Stimulated activated naive CD8-positive, alpha-beta T cell treated with anti-CD3 and anti-CD28 coated beads, Interleukin-15, amount 100 ng/mL, for 72 hours (primary cell): ENCODE measurements at regions not wholly inside any gene's neighbourhood (a gene's known extent, or its start where the extent isn't known, plus 50 kb on each side); places are given as distances from the start of the nearest gene placed in this dataset.
A peak's percentile ranks its signal among the peaks of the same experiment; 100 is the strongest.

Experiments
- ATAC-seq: fragments of 150-1000 bp; cut with Tn5 transposase; 2 replicates; pipeline ENCODE4 v1.10.0; 2021; ENCODE audit warnings: mild to moderate bottlenecking, moderate library complexity
- DNase-seq, 2 donors: peaks; one replicate each; pipeline ENCODE4 v3.0.0; 2021 to 2022
- H3K27ac Mint-ChIP-seq, 2 donors: one replicate each; pipeline ENCODE4 v1.8.0; 2022; ENCODE audit warnings: mild to moderate bottlenecking in 2 of 2, mixed read lengths in 2 of 2, moderate library complexity in 2 of 2
- H3K27me3 Mint-ChIP-seq: one replicate; pipeline ENCODE4 v1.8.0; 2022; ENCODE audit warnings: mixed read lengths
- H3K4me1 Mint-ChIP-seq: one replicate; pipeline ENCODE4 v1.8.0; 2022; ENCODE audit warnings: mild to moderate bottlenecking, mixed read lengths
- H3K4me3 Mint-ChIP-seq, 2 donors: one replicate each; pipeline ENCODE4 v1.8.0; 2022; ENCODE audit warnings: mild to moderate bottlenecking in 2 of 2, mixed read lengths in 2 of 2, moderate library complexity in 1 of 2
- H3K9me3 Mint-ChIP-seq, 2 donors: one replicate each; pipeline ENCODE4 v1.8.0; 2022; ENCODE audit warnings: mixed read lengths in 2 of 2

DNA sequence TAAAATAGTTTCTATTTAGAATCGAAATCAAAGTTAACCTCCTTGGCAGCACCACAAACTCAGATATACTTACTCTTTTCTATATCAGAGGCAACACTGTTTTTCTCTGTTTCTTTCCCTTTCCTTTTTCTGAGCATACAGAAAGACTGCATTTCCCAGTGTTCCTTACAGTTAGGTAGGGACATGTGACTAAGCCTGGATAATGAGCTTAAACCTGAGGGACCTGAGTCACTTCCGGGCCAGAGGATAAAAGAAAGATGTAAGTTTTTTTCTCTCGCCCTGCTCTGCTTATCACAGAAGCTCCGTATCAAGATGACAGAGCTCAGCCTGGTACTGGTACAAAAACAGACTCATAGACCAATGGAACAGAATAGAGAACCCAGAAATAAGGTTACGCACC lies 531.9 kb downstream of the KLF12 start:
- Mint-ChIP-seq H3K4me3 (no peak overlapping the region), H3K4me1 (no peaks in the 10 kb centered on the region), H3K27ac (no peak overlapping the region), H3K9me3 (peaks cover 6 to 10% of the 10 kb centered on the region in 2 donors), H3K27me3 (no peaks in the 10 kb centered on the region)
- no peak for DNase-seq
- ATAC-seq: no peak

DNA sequence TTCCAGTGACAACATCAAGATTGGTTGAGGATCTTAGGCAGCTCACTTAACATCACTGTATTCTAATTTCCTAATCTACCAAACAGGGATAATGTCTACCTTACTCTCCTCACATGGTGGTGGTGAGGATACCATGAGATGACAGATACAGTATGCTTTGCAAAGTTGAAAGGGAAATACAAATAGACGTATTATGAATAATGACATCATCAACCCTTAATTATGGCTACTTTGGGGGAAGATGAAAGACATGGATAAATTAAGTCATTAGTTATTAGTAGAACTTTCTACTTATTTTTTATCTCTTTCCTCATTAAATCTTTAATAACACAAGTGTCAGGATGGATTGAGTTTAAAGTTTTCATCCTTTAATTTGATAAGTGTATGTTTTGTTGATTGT lies 532.5 kb downstream of the KLF12 start:
- H3K9me3 Mint-ChIP-seq: peaks cover 6 to 10% of the 10 kb centered on the region in 2 donors
- H3K27ac Mint-ChIP-seq: no peak overlapping the region
- peaks cover under 1% of the 10 kb centered on the region for H3K4me1 Mint-ChIP-seq
- no peaks in the 10 kb centered on the region for H3K27me3 Mint-ChIP-seq
- DNase-seq (no peak), ATAC-seq (no peak)
- no peak overlapping the region for H3K4me3 Mint-ChIP-seq

DNA sequence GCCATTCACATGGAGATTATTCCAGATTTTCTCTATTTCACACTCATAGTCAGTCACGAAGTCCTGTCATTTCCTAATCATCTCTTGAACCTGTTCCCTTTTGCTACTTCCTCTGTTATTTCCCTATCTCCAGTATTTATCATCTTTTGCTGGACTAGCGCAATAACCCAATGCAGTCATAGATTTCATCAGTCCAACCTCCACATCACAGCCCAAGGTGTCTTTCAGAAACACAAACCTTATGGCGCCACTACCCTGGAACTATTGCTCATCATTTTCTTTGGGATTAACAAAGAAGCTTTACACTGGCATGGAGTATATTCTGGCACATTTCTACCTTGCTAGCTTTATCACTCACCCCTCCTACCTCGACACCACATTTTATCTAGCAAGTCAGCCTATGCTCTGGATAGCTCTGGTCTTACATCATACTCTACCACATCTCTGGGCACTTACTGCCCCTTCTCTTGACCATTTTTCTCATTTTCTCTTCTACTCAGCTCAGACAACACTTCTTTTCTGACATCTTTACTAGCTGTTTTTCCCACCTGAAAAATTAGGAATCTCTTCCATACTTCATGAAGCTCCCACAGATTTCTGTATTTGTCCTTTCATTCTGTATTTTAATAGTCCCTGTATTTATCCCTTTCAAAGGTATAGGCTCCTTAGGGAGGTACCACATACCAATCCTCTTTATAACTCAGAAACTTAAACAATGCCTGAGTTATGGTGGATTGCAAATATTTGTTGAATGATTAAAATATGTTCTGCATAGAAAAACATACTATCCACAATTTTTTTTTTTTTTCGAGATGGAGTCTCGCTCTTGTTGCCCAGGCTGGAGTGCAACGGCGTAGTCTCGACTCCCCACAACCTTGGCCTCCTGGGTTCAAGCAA lies 534.7 kb downstream of the KLF12 start:
- H3K27me3 Mint-ChIP-seq: no peaks in the 10 kb centered on the region
- ATAC-seq: no peak
- H3K4me1 Mint-ChIP-seq: peaks cover 7% of the 10 kb centered on the region
- peaks cover 10 to 11% of the 10 kb centered on the region in 2 donors for H3K9me3 Mint-ChIP-seq
- no peak overlapping the region for H3K4me3 Mint-ChIP-seq
- no peak for DNase-seq
- H3K27ac Mint-ChIP-seq: no peak overlapping the region

DNA sequence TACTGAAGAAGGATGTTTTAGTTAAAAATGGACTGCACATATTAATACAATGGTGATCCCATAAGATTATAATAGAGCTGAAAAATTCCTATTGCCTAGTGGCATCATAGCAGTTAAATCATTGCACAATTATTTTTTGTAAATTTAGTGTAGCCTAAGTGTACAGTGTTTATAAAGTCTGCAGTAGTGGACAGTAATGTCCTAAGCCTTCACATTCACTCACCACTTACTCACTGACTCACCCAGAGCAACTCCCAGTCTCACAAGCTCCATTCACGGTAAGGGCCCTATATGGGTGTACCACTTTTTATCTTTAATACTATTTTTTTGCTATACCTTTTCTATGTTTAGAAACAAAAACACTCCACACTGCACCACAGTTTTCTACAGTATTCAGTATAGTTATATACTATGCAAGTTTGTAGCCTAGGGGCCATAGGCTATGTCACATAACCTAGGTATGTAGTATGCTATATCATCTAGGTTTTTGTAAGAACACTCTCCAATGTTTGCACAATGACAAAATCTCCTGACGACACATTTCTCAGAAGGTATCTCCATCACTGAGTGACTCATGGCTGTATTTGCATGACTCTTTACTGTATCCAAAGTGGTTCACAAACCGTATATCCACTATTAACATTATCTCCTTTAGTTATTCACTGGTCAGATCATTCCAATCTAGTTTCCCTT lies 536.0 kb downstream of the KLF12 start:
- no peak for ATAC-seq
- H3K4me1 Mint-ChIP-seq: peaks cover 7% of the 10 kb centered on the region
- DNase-seq: no peak
- H3K27me3 Mint-ChIP-seq: no peaks in the 10 kb centered on the region
- H3K27ac Mint-ChIP-seq: no peak overlapping the region
- H3K9me3 Mint-ChIP-seq: peaks cover 10 to 11% of the 10 kb centered on the region in 2 donors
- H3K4me3 Mint-ChIP-seq: no peak overlapping the region

DNA sequence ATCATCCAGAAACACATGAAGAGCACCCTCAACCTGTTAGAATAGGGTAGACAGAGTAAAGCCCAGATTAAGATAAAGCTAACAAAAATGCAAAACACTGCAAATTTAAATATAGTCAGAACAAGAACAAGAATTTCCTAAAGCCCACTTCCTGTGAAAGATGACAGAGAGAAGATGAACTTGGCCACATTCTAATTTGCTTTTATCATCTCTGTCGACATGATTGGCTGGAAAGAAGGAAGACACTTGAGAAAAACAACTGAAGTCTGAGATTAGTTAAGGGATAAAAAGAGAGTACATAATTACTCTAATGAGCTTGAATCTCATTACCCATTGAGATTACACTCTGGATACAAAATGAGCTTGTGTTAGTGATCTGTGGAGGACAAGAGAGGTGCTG lies 537.6 kb downstream of the KLF5 start:
- peak overlapping the region in 1 of 2 donors; percentile 4 for H3K27ac Mint-ChIP-seq
- H3K4me1 Mint-ChIP-seq: peaks cover 7% of the 10 kb centered on the region
- H3K9me3 Mint-ChIP-seq: peaks cover 10 to 11% of the 10 kb centered on the region in 2 donors
- no peak for DNase-seq
- H3K27me3 Mint-ChIP-seq: no peaks in the 10 kb centered on the region
- H3K4me3 Mint-ChIP-seq: no peak overlapping the region
- ATAC-seq: no peak

DNA sequence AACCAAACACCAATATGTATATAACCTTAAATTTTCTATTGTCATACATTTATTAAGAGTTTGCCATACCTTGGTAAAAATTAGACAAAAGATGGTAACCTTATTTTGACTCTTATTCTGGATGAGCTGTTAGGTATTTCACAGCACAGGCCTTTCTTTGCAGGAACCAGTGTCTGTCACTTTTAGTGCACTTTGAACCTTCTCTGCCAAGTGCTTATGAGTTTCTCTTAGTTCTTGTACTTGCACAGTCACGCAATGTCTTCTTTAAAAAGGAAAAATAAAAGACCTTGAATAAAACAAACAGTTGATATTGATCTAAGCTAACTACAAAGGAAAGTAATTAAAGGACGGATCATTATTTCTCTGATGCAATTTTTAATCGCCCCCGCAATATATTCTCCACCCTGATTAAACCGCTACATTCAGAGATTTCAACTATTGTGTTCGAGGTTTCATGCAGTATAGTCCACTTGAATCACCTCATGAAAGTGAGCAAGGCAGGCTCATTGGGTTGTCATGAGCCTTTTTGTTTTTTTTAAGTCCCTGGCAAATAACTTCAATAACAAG lies 534.5 kb downstream of the KLF5 start:
- Mint-ChIP-seq H3K4me3 (no peak overlapping the region), H3K4me1 (peaks cover 7% of the 10 kb centered on the region), H3K27me3 (no peaks in the 10 kb centered on the region), H3K27ac (no peak overlapping the region), H3K9me3 (peaks cover 0 to 4% of the 10 kb centered on the region in 2 donors)
- DNase-seq (no peak), ATAC-seq (no peak)

DNA sequence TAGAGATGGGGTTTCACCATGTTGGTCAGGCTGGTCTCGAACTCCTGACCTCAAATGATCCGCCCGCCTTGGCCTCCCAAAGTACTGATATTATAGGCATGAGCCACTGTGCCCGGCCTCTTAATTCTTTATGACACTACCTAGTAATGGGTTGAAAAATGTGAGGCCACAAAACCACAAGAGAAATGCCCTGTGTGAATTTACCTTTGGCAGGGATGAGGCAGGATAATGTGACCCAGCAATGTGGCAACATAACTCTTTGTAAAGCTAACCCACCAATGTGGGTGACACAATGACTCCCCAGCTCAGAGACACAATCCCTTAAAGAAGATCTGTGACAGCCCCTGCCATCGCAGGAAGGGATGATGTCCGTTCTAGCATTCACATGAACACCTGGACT lies 533.1 kb downstream of the KLF5 start:
- ATAC-seq (no peak), DNase-seq (no peak)
- Mint-ChIP-seq H3K4me3 (no peak overlapping the region), H3K4me1 (peaks cover 7% of the 10 kb centered on the region), H3K27ac (no peak overlapping the region), H3K9me3 (peaks cover 0 to 4% of the 10 kb centered on the region in 2 donors), H3K27me3 (no peaks in the 10 kb centered on the region)

DNA sequence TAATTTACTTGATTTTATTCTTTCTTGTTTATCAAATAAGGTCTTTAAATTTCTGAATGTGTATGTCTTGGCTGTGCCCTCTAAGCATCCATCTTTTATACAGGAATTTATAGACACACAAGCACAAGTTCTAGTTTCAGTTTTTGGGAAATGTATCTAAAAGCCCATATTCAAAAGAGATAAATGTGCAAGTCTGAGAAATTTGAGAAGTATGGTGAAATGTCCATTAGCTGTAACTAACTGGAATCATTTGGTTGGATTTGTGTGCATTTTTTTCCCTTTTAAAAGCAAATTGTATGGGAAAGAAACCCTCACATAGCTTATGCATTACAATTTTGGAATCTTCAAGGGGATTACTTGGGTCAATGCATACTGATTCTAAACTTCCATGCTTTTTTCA lies 532.0 kb downstream of the KLF5 start:
- ATAC-seq (no peak), DNase-seq (no peak)
- H3K4me1 Mint-ChIP-seq: no peaks in the 10 kb centered on the region
- no peak overlapping the region for H3K4me3 Mint-ChIP-seq
- H3K9me3 Mint-ChIP-seq: peaks cover 4 to 7% of the 10 kb centered on the region in 2 donors
- no peak overlapping the region for H3K27ac Mint-ChIP-seq
- no peaks in the 10 kb centered on the region for H3K27me3 Mint-ChIP-seq

DNA sequence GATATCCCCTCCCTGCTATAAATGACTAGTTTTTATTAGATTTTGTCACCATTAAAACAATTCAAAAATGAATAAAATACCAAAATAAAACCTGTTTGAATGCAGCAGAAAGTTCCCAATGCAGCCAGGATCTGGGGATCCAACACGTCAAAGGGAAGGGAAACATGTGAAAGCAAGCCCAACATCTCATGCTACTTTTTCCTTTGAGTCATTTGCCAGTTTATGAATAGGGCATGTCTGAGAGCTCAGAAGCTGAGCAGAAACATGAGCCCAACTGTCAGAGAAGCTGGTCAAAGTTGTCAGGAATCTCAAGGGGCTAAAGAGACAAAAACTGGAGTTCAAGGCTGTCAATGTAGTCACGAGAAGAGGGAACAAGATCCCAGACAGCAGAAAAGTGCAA lies 526.4 kb downstream of the KLF5 start:
- no peak for DNase-seq
- ATAC-seq: no peak
- no peaks in the 10 kb centered on the region for H3K27me3 Mint-ChIP-seq
- peaks cover 0 to 8% of the 10 kb centered on the region in 2 donors for H3K9me3 Mint-ChIP-seq
- H3K4me3 Mint-ChIP-seq: no peak overlapping the region
- no peaks in the 10 kb centered on the region for H3K4me1 Mint-ChIP-seq
- no peak overlapping the region for H3K27ac Mint-ChIP-seq

DNA sequence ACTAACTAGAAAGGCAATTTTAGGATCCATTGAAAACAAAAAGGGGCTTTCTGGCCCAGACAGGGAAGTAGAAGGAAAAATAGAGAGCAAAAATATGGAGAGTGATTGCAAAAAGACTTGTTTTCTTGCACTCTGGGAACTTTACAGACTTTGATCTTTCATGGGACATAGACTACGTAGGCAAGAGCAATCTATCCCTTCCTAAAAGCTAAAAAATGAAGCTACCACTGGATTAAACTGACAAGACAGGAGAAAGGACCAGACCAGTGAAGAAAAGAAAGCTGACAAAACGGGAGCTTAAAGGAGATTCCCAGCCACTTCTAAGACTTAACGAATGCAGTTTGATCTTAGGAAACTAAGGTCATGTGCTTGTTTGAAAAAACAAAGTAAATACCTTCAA lies 524.5 kb downstream of the KLF5 start:
- no peak for ATAC-seq
- H3K4me1 Mint-ChIP-seq: no peaks in the 10 kb centered on the region
- no peak overlapping the region for H3K4me3 Mint-ChIP-seq
- no peak for DNase-seq
- H3K27ac Mint-ChIP-seq: no peak overlapping the region
- H3K9me3 Mint-ChIP-seq: peaks cover 0 to 8% of the 10 kb centered on the region in 2 donors
- H3K27me3 Mint-ChIP-seq: no peaks in the 10 kb centered on the region

DNA sequence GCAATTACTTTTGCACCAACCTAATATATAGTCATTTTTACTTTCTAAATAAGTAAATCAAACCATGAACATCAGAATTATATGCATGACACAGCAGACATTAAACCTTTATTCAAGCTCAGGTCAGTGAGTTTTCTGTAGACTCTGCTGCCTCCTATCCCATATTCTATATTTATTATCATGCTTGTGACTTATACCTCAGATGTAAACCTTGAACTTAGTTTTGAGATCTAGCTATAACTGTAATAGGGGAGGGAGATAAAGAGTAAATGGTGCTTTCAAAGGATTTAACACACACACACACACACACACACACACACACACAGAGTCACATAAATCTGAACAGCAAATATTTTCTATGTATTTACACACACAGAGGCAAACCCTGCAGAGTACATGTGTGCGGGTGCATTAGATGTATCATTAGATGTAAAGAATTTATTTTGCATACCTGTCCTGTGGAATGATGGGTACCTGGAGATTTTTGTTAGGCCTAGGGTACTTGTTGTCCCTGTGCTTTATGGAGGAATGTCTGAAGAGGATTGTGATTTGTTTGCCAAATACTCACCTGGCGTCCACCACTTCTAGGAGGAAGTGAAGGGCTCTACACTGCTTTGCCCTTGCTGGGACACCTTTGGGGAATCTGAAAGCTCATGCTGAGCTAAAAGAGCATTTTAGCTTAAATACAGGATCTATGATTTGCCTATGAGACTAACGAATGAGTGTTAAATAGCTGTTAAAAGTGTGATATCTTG lies 521.9 kb downstream of the KLF5 start:
- H3K4me1 Mint-ChIP-seq: no peaks in the 10 kb centered on the region
- H3K27me3 Mint-ChIP-seq: no peaks in the 10 kb centered on the region
- no peak for DNase-seq
- no peaks in the 10 kb centered on the region for H3K9me3 Mint-ChIP-seq
- no peak overlapping the region for H3K4me3 Mint-ChIP-seq
- no peak overlapping the region for H3K27ac Mint-ChIP-seq
- ATAC-seq: no peak

DNA sequence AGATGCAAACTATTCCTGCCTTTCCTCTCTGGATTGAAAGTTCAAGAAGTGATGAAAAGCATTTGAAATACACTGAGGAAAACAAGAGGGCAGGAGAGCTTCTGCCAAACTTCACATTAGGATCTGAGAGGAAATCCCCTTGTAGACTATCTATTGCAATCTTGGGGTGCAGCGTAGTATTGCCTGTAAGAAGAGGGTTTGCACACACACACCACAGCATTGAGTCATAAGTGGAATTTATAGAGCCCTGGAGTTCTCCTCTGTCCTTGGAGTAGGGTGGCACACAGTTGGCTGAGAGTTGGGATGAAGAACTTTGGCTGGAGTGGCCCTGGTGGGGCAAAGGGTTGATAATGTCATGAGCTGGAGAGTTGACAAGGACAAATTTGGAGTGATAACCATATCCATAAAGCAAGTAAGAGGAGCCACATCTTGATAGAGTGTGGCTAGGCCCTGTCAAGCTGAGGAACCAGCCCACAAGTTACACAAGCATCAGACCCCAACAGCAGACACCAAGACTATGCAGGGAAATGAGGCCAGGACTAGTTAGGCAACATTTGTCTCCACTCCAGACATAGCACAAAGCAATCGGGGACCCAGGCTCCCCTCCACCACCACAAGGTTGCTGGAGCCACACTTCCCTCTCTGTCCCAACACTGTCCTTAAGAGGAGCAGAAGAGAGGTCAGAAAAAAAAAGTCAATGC lies 520.9 kb downstream of the KLF5 start:
- Mint-ChIP-seq H3K27ac (no peak overlapping the region), H3K27me3 (no peaks in the 10 kb centered on the region), H3K9me3 (no peaks in the 10 kb centered on the region), H3K4me1 (no peaks in the 10 kb centered on the region), H3K4me3 (no peak overlapping the region)
- DNase-seq: no peak
- ATAC-seq: no peak

DNA sequence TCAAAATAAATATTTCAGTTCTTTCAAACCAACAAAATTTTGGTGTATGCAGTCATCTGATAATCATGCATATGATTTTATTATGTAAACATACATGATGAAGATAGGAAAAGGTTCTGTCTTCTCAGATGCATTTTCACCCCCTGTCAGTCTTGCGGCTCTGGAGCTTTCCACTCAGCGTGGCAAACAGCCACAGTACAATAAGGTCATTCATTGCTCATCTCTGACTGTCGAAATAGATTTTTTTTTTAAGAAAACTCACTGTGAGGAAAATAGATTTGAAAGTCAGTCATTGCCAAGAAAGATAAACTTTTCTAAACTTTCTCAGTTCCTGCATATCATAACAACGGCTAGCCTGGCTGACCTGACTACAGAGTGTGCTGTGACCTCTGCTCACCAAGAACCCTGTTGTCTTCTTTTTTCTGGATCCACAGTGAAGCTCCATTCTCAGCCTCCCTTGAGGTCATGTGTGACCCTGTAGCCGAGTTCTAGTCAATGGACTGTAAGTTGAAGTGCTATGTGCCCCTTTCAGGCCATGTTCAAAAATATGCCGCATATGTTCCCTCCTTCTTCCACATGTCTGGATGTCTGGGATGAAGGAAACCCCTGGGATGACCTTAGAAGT lies 519.6 kb downstream of the KLF5 start:
- Mint-ChIP-seq H3K4me1 (no peaks in the 10 kb centered on the region), H3K4me3 (no peak overlapping the region), H3K27me3 (no peaks in the 10 kb centered on the region), H3K9me3 (peaks cover 0 to 4% of the 10 kb centered on the region in 2 donors), H3K27ac (no peak overlapping the region)
- ATAC-seq (no peak), DNase-seq (no peak)

DNA sequence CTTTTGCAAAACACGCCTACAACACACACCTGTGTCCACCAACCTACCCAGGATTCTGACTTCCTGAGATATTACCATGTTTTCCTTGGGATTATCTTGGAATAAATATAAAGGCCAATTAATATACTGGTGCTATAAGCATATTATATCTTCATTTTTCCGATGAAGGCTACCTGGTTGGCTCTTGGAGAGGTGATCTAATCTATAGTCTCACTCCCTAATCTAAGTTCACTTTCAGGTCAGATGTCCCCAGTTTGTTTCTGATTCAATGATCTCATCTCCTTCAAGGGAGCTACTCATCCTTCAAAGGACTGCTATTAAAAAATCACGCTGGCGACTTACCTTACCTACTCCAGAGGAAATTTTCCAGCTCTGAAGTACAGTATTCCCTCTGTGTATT lies 517.5 kb downstream of the KLF5 start:
- Mint-ChIP-seq H3K4me3 (no peak overlapping the region), H3K27me3 (no peaks in the 10 kb centered on the region), H3K9me3 (peaks cover 0 to 5% of the 10 kb centered on the region in 2 donors), H3K27ac (no peak overlapping the region), H3K4me1 (no peaks in the 10 kb centered on the region)
- ATAC-seq (no peak), DNase-seq (no peak)

DNA sequence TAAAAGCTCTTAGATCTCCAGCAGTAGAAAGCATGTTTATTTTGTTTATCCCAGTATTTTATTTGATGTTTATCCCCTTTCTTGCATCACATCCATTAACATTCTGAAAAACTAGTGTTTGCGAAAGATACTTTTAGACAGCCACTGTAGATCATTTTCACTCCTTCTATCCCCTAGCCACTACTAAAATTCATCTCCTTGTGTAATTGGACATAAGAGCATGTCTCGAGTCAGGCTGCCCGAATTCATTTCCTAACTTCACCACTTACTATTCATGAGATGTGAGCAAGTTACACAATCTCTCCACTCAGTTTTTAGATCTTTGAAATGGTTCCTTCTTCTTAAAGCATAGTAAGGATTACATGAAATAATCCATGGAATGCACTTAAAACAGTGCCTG lies 514.0 kb downstream of the KLF5 start:
- DNase-seq (no peak), ATAC-seq (no peak)
- Mint-ChIP-seq H3K27me3 (no peaks in the 10 kb centered on the region), H3K4me3 (no peak overlapping the region), H3K27ac (no peak overlapping the region), H3K9me3 (peaks cover 7 to 11% of the 10 kb centered on the region in 2 donors), H3K4me1 (no peaks in the 10 kb centered on the region)
